ENCODE measurements at regions not wholly inside any gene's neighbourhood (a gene's known extent, or its start where the extent isn't known, plus 50 kb on each side); places are given as distances from the start of the nearest gene placed in this dataset.
"Not testable (repeated sequence)": the region's sequence is repeated elsewhere in the genome, so short reads cannot be mapped to it uniquely, and the experiment has no call there.

- no peak for DNase-seq
Observed at GRCh38 chr5:115435778-115436712, 108.5 kb downstream of the FEM1C start.

DNA sequence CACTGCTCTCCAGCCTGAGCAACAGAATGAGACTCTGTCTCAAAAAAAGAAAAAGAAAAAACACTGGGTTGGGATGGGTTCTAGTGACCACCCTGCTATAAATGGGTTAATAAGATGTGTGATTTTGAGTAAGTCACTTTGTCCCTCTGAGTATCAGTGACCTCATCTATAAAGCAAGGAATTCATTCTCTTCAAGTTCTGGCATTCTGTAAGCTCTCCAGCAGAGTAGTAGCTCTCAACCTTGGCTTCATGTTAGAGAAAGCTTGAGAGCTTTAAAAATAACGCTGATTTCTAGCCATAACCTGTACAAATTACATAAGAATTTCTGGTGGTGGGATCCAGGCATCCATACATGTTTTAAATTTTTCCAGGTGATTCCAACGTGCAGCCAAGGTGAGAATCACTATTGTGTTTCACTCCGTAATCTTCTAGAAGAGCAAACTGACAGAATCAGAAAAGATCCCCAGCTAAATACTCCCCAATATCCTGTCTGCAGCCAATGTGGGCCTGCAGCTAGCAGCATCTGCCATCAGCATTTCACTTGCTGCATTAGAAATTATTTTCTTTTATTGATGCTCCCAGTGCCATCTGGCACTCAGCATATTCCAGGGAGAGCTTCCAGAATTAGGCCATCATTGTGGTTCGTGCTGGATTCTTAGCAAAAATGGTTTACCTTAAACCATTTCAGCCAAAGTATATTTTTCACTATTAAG is 109.4 kb downstream of the FEM1C start:
- DNase-seq, result no peak

DNA sequence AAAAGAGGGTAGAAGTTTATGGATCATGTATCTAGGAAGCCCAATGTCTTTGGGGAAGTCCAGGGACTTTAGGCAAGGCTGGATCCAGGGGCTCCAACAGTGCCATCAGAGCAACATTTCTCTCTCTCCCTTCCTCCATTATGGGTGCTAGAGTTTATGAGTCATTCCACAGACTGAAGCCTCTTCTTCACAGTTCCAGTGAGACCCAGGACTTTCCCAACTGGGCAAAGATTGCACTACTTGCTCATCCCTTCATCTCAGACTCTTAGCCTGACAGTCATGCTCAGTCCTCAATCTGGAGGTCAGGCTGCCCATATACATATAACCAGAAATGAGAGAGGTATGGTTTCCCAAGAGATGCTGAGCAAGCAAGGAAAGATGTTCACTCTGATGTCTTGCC is 110.7 kb downstream of the FEM1C start:
- DNase-seq, result no peak

- peak; percentile 76 for DNase-seq
Observed at GRCh38 chr5:115432691-115433090, 111.9 kb downstream of the FEM1C start.

- peak; percentile 78 for DNase-seq
Observed at GRCh38 chr5:115431116-115431515, 113.5 kb downstream of the FEM1C start.

GRCh38 chr5:115430374-115430773 is 114.2 kb downstream of the FEM1C start:
- DNase-seq, result no peak

- DNase-seq, result no peak
Observed at GRCh38 chr5:115429345-115429940, 115.1 kb downstream of the FEM1C start.

- DNase-seq, result no peak
Observed at GRCh38 chr5:115428676-115429075, 115.9 kb downstream of the FEM1C start.

DNA sequence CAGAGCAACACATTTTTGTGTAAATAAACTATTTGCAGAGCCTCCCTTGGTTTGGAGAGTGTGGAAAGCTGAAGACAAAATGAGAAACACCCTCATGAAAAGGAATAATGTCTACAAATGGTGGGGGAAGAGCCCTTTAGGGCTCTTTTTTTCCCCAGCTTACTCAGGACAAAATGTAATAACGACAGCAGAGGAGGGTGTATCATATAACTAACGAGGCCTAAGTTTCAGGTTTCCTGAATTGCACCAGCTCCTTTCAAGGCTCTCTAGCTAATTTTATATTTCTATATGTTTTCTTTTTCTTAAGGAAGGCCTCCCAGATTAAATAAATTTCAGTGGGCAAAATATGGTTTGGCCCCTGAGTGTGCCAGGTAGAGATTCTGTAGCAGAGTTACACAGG is 116.3 kb downstream of the FEM1C start:
- DNase-seq, result no peak

DNA sequence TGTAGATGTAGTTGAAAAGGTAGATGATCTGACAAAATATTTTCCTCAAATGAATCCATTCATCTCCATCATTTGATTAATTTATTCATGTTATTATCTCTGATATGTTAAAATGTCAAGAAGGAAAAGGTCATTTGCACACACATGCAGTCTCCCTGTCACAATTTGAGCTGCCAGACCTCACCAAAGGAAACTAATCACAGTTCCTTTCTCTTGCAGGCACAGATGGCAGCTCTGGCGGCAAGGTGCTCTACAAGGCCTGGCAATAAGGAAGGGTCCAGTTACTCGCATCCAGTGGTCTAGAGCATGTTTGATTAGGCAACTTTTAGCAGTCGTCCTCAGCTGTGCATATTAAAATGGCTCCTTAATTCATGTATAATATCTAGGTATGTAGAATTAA is 120.1 kb downstream of the FEM1C start:
- no peak for DNase-seq

- no peak for DNase-seq
Observed at GRCh38 chr5:115424030-115424429, 120.5 kb downstream of the FEM1C start.

GRCh38 chr5:115423541-115423940 is 121.0 kb downstream of the FEM1C start:
- DNase-seq, result no peak

DNA sequence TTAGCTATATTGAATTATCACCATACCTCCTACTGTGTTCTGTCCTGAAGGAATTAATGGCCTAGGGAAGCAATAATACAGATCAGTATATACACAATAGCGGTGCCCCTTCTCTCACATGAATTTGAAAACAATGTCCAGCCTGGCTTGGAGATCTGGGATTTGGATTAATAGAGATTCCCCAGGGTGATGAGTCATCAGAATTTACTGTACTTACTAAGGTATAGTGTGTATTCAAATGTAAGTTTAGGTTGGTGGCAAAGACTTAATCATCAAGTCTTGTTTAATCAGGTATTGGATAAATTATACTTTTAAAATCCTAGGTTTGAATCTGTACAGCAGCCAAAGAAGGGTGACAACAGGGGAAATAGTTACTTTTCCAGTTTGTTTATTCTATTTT is 121.5 kb downstream of the FEM1C start:
- DNase-seq, result no peak

- not testable (repeated sequence) for DNase-seq
Observed at GRCh38 chr5:115420812-115421211, 123.8 kb downstream of the FEM1C start.

- DNase-seq, result no peak
Observed at GRCh38 chr5:115419846-115420585, 123.6 kb upstream of the CCDC112 start.

GRCh38 chr5:115418788-115419187 is 122.3 kb upstream of the CCDC112 start:
- peak; percentile 89 for DNase-seq

- DNase-seq, result no peak
Observed at GRCh38 chr5:115417076-115417475, 120.6 kb upstream of the CCDC112 start.

- DNase-seq, result no peak
Observed at GRCh38 chr5:115415143-115415491, 118.7 kb upstream of the CCDC112 start.

DNA sequence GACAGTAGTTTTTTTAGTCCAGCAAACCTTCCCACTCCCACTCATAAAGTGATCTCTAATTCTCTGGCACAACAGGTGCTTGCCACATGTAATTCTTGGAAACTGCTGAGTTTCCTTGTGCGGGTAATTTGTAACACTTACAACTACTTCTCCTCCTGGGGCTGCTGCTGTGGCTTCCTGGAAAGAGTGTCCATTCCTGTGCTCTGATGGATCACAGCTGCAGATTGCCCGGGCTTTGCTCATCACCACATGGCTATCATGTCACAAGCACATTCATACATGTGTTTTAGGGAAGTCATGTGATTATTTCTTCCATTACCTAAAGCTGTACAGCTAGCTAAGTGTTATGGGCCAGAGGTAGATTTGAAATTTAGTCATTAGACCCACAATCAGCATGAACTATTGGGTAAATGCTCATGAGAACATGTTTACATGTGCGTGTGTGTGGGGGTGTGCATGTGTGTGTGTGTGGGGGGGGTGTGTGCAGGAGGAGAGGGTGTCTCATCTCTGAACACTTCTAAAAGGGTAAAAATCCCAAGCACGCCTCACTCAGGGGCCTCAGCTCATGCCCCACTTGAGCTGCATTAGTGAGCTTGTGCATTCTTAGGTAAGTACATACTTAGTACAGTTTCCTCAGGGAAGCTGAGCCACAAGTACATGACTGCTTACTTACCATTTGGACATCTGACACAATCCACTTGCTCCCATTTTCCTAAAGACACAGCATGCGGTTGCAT is 118.1 kb upstream of the CCDC112 start:
- no peak for DNase-seq

DNA sequence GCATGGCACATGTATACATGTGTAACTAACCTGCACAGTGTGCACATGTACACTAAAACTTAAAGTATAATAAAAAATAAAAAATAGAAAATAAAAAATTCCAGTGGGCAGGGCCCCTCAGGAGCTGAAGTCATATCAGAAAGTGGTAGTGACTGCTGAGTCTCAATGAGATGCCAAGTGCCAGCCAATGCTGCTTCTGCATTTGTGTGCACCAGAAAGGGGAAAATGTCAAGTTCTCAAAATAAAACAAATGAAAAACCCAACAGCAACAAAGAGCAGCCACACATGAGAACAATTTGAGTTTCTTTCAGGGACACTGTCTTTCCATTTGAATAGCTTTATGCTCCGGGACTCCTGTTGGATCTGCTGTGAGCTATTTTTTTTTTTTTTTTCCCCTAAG is 117.2 kb upstream of the CCDC112 start:
- DNase-seq, result no peak

GRCh38 chr5:115409094-115409493 is 112.6 kb upstream of the CCDC112 start:
- DNase-seq, result no peak

DNA sequence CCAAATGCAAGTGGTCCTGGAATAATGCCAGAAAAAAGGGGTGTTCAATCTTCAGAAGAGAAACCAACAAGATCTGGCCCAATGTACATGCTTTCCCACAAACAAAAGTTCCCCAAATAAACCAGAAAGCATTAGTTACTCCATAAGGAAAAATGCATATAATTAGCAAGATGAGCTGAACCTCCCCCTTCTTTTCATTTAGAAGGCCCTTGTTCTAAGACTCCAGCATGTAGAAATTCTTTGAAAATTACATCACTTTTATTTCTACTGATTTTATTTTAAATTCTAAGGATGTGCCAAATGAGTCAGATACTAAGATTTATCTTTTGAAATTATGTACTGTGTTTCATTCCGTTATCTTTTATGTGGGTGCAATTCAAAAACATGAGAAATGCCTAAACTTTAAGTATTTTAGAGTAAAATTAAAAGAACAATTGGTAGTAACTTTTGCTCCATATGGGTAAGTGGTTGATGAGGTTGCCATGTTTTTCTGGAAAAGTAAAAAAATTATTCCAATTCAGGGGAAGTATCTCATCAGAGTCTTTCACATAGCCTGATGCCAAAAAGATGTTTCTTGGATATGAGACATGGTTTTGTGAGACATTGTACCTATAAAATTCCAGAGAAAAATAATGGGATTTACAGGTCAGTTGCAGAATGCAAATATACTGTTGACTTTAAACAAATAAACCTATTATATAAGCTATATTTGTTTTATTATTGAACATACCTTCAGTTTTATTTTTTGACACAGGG is 106.5 kb upstream of the CCDC112 start:
- DNase-seq, result no peak
